Endothelial cell of hepatic sinusoid (primary cell): ENCODE measurements at regions not wholly inside any gene's neighbourhood (a gene's known extent, or its start where the extent isn't known, plus 50 kb on each side); places are given as distances from the start of the nearest gene placed in this dataset.

Experiments used
- in situ Hi-C: cut with HindIII; loops from 2 replicates; pipeline ENCODE4 v1.10.0; 2017; ENCODE audit warnings: low sequenced_read_pairs

DNA sequence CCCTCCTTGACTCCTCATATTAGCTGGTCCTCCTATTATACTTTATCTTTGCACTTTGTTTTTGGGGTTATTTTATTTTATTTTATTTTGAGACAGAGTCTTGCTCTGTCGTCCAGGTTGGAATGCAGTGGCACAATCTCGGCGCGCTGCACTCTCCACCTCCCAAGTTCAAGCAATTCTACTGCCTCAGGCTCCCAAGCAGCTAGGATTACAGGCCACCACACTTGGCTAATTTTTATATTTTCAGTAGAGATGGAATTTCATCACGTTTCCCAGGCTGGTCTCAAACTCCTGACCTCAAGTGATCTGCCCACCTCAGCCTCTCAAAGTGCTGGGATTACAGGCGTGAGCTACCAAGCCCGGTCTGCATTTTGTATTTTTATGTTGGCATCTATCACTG lies 126.7 kb downstream of the FOXB1 start:
- in situ Hi-C loops = no loop called here

DNA sequence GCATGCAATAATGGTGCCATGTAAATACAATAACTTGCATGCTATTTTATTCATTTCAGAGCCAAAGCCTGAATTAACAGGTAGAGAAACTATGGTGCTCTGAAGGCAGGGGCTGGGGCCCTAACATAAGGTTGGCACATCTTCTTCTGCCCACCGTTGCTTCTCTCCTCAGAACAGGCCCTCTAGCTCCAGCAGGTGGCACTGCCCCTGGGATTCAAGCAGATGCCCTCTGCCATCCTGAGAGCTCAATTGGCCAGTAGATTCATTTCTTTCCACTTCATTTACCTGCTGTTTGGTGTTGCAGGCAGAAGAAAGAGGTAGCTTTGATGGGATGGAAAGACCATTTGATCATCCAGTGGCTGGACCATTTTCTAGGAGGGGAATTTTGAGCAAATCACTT lies 130.5 kb downstream of the FOXB1 start:
- in situ Hi-C loops = no loop called here

- in situ Hi-C loops = no loop called here
Observed at GRCh38 chr15:60135961-60136360, 131.8 kb downstream of the FOXB1 start.

GRCh38 chr15:60137711-60138396 lies 133.7 kb downstream of the FOXB1 start:
- in situ Hi-C loops = no loop called here

DNA sequence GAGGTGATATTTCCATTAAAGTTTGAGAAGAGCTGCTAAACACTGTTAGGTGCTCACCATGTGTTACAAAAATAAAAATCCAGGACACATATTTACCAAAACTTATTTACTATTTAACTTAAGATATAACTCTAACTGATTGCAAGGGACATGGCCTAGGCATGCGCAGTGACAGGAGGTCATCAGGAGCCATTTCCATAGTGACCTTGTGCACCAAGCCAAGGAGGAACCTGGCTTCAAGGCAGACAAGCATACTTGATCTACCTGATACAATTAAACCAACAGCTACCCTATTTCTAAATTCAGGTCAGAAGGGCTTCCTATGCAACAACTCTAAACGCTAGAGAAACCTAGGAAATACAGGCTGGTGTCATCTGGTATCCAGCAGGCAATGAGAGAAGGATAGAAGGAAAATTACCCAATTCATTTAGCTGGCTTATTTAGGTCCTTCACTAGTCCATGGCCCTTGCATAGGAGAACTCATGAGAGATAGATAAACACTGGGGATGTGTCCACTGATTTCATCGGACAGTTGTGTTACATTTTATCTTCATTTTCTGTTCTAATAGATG lies 134.4 kb downstream of the FOXB1 start:
- in situ Hi-C loops = no loop called here

GRCh38 chr15:60152386-60152785 lies 148.3 kb downstream of the FOXB1 start:
- in situ Hi-C loops = no loop called here

GRCh38 chr15:60154764-60155325 lies 150.7 kb downstream of the FOXB1 start:
- in situ Hi-C loops = no loop called here

DNA sequence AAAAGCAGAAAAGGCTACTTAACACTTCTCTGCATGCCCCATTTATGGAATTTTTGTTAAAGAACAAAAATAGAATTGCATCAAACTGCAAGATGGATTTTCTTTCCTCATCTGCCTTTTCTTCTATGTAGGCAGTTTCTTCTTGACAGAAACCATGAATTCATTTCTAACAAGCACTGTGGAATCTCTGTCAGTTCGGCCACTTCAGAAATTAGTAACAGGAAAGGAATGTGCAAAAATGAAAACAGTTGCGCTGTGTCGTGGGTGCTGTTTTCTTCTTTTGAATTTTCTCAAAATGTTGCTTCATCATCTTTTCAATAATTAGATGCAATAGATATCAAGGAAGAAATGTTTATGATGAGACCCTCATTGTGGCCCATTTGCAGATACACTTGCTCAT lies 151.6 kb downstream of the FOXB1 start:
- in situ Hi-C loops = no loop called here

GRCh38 chr15:60160909-60161308 lies 156.8 kb downstream of the FOXB1 start:
- in situ Hi-C loops = no loop called here

GRCh38 chr15:60161704-60162103 lies 157.6 kb downstream of the FOXB1 start:
- in situ Hi-C loops = no loop called here

GRCh38 chr15:60162251-60162967 lies 158.3 kb downstream of the FOXB1 start:
- in situ Hi-C loops = no loop called here

- in situ Hi-C loops = no loop called here
Observed at GRCh38 chr15:60162968-60163355, 158.9 kb downstream of the FOXB1 start.

- in situ Hi-C loops = loop anchor here (5.0 kb wide), 1 partner anchor 103 kb away; no protein-coding TSS in a partner anchor
Observed at GRCh38 chr15:60165111-60165510, 161.0 kb downstream of the FOXB1 start.

DNA sequence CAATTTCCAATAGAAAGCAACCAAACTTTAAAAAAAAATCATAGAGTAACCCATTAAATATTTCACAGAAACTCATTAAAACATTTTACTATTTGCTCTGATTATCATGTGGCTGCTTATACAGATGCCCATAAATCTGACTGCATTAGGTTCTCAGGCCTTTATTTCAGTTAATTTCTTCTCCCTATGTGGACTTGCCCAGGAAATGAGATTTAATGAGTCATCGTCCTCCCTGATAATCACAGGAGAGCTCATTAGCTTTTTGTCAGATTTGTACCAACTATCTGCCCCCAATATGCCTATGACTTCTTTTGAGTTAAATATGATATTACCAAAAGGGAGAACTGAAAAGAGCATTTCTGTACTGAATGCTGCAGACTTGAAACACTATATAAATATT lies 168.0 kb downstream of the FOXB1 start:
- in situ Hi-C loops = no loop called here

DNA sequence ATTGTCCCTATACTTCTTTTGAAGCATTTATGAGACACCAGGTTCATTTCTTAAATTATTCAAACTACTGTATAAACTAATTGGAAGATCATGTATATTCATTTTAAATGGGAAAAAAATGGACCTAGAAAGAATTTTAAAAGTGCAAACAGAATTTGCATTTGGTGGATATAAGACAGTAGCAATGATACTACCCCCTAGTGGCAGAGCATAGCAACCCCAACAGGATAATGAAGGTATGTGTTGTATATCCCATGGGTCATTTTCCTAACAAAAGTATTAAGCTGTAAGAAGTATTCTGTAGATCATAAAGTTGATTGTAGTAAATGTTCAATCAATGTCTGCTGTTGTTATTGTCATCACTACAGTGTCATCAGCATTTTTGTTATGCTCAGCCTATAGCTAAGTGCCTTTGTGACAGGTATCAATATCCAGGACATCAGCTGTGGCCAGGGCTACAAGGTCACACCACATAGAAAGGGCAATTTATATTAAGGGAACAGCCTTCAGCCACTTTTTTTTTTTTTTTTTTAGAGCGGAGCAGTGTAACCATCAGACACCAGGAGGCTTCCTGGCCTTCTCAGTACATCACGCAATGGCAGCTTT lies 175.8 kb downstream of the FOXB1 start:
- in situ Hi-C loops = loop anchor here (5.0 kb wide), 1 partner anchor 53 kb away; no protein-coding TSS in a partner anchor

GRCh38 chr15:60181957-60182356 lies 177.8 kb downstream of the FOXB1 start:
- in situ Hi-C loops = loop anchor here (5.0 kb wide), 1 partner anchor 55 kb away; no protein-coding TSS in a partner anchor

- in situ Hi-C loops = loop anchor here (5.0 kb wide), 1 partner anchor 56 kb away; no protein-coding TSS in a partner anchor
Observed at GRCh38 chr15:60183366-60183765, 179.3 kb downstream of the FOXB1 start.

DNA sequence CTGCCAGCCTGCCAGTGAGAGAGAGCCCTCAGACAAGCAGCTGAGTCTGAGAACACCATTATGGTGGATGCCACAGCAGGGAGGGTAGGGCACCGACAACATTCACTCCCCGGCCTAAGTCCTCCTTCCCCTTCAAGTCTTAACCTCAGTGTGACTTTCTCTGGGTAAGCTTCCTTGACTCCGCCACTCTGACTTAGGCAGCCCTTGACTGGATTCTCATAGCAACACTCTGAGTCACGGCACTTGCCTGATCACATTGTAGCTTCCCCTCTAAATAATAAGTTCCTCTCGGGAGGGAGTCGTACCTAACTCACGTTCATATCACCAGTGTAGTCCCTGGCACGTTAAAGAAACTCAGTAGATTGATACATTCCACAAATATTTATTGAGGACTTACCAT lies 180.5 kb downstream of the FOXB1 start:
- in situ Hi-C loops = loop anchor here (5.0 kb wide), 1 partner anchor 57 kb away; no protein-coding TSS in a partner anchor

- in situ Hi-C loops = no loop called here
Observed at GRCh38 chr15:60191016-60191415, 186.9 kb downstream of the FOXB1 start.

DNA sequence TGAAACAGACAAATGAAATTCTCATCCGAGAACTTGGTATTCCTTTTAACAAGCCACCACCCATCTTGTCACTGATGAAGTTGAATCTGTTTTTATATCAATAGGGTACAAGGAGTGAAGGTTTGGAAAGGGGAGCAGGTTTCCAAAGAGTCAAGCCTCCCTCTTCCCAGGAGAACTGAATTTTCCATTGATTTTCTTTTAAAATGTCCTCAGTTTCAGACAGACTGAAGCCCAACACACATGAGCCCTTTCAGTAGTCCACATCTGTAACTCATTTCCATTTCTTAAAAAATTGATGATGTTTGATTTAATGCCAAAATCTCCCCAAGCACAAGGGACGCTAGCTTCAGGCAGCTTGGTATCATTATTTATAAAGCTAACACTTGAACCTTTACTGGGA lies 187.7 kb downstream of the FOXB1 start:
- in situ Hi-C loops = no loop called here

DNA sequence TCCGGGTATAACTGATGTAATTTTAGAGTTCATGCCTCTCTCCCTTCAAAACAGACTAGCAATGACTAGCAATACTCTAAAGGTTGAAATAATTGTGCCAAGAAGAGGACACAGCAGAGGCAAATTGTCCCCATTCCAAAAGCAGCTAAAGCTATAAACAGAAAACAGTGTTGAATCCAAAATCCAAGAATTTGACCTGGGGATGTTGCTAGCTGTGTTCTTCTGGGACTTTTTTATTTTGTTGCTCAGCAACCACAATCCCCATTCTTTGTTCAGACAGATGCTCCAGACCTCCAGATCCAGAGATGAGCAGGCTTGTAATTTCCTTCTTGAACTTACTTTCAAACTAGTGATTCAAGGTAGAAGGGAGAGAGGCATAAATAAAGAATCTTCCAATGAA lies 191.5 kb downstream of the FOXB1 start:
- in situ Hi-C loops = no loop called here
